Left renal pelvis (tissue), 4 donors: ENCODE measurements at regions not wholly inside any gene's neighbourhood (a gene's known extent, or its start where the extent isn't known, plus 50 kb on each side); places are given as distances from the start of the nearest gene placed in this dataset.
"Not testable (repeated sequence)": the region's sequence is repeated elsewhere in the genome, so short reads cannot be mapped to it uniquely, and the experiment has no call there.

Experiments
- DNase-seq, 4 donors: peaks; one replicate each; pipeline ENCODE4 v3.0.0-alpha.2; 2013; ENCODE audit warnings: low read depth in 4 of 4, low spot score in 3 of 4

DNA sequence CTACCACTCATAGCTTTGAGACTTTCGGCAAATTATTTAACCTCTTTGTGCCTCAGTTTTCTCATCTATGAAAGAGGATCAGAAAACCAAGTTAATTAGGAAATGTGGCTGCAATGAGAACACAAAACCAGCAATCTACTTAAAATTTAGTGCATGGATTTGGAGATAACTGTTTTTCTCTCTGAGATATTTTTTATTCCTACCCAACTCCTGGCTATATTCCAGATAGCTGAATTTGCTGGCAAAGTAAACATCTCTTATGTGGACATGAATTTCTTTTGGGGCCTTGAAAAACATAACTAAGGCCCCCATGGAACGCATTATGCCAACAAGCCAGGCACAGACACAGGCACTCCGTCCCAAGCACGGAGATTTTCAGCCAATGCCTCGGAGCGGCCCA lies 53.4 kb upstream of the FOXN3 start:
- no peak for DNase-seq

DNA sequence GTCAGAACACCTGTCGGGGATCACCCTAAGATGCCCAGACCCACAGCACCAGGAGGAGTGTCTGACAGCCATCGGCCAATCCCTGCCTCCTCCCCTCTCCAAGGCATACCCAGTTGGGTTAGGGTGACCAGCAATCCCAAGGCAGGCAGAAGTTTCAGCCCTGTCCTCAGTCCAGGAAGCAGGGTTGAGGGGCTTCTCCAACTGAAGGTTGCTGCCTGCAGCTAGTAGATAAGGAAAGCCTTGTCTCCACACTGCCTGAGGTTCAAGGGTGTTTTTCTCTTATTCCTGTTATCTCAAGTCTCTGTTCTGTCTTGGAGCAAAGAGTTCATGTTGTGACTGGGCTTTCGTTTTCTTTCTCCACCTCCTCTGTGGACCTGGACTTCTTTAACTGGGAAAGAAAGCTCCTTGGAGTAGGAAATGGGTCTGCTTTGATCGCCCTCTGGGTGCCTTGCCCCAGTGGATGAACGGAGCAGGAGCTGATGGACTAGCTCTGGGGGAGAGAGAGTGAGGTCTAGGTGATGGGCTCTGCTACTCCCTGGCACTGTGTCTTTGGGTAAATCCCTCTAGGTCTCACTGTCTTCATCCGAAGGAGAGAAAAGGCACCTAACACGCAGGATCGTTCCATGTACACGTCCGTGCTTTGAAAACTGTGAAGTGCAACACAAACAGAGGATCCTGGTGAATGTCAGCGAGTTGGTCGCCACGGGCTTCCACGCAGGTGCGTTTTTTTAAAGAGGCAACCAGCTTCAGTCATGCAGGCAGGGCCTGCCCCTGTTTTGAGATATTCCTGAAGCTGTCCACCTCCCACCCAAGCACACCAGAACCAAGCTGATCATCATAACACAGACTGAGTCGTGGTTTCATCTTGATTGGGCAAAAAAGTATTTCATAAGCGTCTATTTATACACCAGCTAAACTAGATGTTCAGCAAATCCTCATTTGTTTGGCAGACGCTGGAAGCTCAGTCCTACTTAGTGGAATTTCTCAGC lies 52.5 kb upstream of the FOXN3 start:
- DNase-seq = no peak

- no peak for DNase-seq
Measured at GRCh38 chr14:89468566-89468965, 51.5 kb upstream of the FOXN3 start.

GRCh38 chr14:89468030-89468429 lies 51.0 kb upstream of the FOXN3 start:
- DNase-seq = not testable (repeated sequence)

DNA sequence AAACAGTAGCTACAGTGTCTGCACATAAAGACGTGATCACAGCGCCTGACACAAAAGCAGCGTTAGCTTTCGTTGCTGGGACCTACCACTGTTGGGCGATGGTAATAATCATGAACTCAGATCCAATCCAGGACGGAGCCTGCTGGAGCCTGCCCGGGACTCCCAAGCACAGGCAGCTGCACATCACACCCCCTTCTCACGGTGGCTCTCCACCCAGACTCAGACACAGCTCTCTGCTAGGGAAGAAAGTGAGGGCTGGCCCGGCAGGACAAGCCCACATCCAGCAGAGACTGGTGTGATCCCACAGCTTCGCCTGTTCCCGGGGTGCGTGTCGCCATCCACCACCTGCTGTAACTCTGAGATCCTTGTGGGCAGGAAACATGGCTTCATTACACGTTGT lies 49.9 kb upstream of the FOXN3 start:
- DNase-seq = no peak
